ENCODE measurements at regions not wholly inside any gene's neighbourhood (a gene's known extent, or its start where the extent isn't known, plus 50 kb on each side); places are given as distances from the start of the nearest gene placed in this dataset.

GRCh38 chrX:97846228-97846627 lies 962.5 kb downstream of the RPA4 start:
- Mint-ChIP-seq H3K36me3 (ENCODE audit: low read depth) (no peaks in the 10 kb centered on the region), H3K27ac (no peak overlapping the region), H3K4me3 (no peak overlapping the region), H3K4me1 (ENCODE audit: low read depth) (no peaks in the 10 kb centered on the region), H3K9me3 (peaks cover 7% of the 10 kb centered on the region), H3K27me3 (no peaks in the 10 kb centered on the region)
- ChIA-PET POLR2A (no interaction called here), CTCF (no interaction called here)
- no peak for DNase-seq
- intact Hi-C loops (cut with micrococcal nuclease), result no loop called here
- no peak for TF ChIP-seq CTCF (IDR thresholded peaks at IDR 0.05)
- no peak for ATAC-seq

GRCh38 chrX:97846718-97847237 lies 963.1 kb downstream of the RPA4 start:
- Mint-ChIP-seq H3K4me3 (no peak overlapping the region), H3K36me3 (ENCODE audit: low read depth) (no peaks in the 10 kb centered on the region), H3K27me3 (no peaks in the 10 kb centered on the region), H3K9me3 (peaks cover 7% of the 10 kb centered on the region), H3K4me1 (ENCODE audit: low read depth) (no peaks in the 10 kb centered on the region), H3K27ac (no peak overlapping the region)
- ChIA-PET POLR2A (no interaction called here), CTCF (no interaction called here)
- DNase-seq, result no peak
- no peak for ATAC-seq
- no peak for TF ChIP-seq CTCF (IDR thresholded peaks at IDR 0.05)
- intact Hi-C loops (cut with micrococcal nuclease), result no loop called here

- intact Hi-C loops (cut with micrococcal nuclease), result no loop called here
- ATAC-seq (no peak), DNase-seq (no peak)
- no peak for TF ChIP-seq CTCF (IDR thresholded peaks at IDR 0.05)
- POLR2A ChIA-PET, result no interaction called here
- H3K9me3 Mint-ChIP-seq, result peaks cover 7% of the 10 kb centered on the region
- no peak overlapping the region for H3K27ac Mint-ChIP-seq
- H3K36me3 Mint-ChIP-seq (ENCODE audit: low read depth), result no peaks in the 10 kb centered on the region
- CTCF ChIA-PET, result no interaction called here
- no peak overlapping the region for H3K4me3 Mint-ChIP-seq
- no peaks in the 10 kb centered on the region for H3K4me1 Mint-ChIP-seq (ENCODE audit: low read depth)
- no peaks in the 10 kb centered on the region for H3K27me3 Mint-ChIP-seq
Measured at GRCh38 chrX:97847885-97848679, 964.4 kb downstream of the RPA4 start.

- DNase-seq (no peak), ATAC-seq (no peak)
- Mint-ChIP-seq H3K4me3 (no peak overlapping the region), H3K27me3 (no peaks in the 10 kb centered on the region), H3K4me1 (ENCODE audit: low read depth) (no peaks in the 10 kb centered on the region), H3K36me3 (ENCODE audit: low read depth) (no peaks in the 10 kb centered on the region), H3K9me3 (peaks cover 2% of the 10 kb centered on the region), H3K27ac (no peak overlapping the region)
- intact Hi-C loops (cut with micrococcal nuclease), result no loop called here
- no peak for TF ChIP-seq CTCF (IDR thresholded peaks at IDR 0.05)
- ChIA-PET POLR2A (no interaction called here), CTCF (no interaction called here)
Measured at GRCh38 chrX:97849951-97850350, 966.2 kb downstream of the RPA4 start.

DNA sequence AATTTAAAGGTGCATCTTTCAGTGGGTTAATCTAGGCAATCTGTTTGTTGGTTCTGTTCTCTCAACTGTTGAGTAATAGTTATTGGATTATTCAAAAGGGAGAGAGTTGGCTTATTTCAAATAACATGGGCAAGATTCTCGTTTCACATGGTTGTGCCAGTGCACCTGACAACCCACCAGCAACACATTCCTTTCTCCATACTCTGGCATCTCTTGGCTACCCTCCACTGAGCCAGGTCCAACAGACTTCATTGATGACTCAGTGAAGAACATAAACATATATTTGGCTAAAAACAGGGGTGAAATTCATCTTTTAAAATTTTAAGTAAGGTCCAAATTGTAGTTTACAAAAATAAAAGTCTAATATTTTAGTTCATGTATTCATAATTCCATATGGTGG lies 967.2 kb downstream of the RPA4 start:
- H3K4me1 Mint-ChIP-seq (ENCODE audit: low read depth), result no peaks in the 10 kb centered on the region
- no peak for TF ChIP-seq CTCF (IDR thresholded peaks at IDR 0.05)
- no peaks in the 10 kb centered on the region for H3K9me3 Mint-ChIP-seq
- CTCF ChIA-PET, result no interaction called here
- DNase-seq (no peak), ATAC-seq (no peak)
- POLR2A ChIA-PET, result no interaction called here
- intact Hi-C loops (cut with micrococcal nuclease), result no loop called here
- H3K27me3 Mint-ChIP-seq, result no peaks in the 10 kb centered on the region
- H3K36me3 Mint-ChIP-seq (ENCODE audit: low read depth), result no peaks in the 10 kb centered on the region
- no peak overlapping the region for H3K27ac Mint-ChIP-seq
- no peak overlapping the region for H3K4me3 Mint-ChIP-seq

Data from activated CD8-positive, alpha-beta T cell treated with anti-CD3 and anti-CD28 coated beads for 36 hours (primary cell).